ENCODE measurements at regions not wholly inside any gene's neighbourhood (a gene's known extent, or its start where the extent isn't known, plus 50 kb on each side); places are given as distances from the start of the nearest gene placed in this dataset.
A peak's percentile ranks its signal among the peaks of the same experiment; 100 is the strongest.
"Not testable (repeated sequence)": the region's sequence is repeated elsewhere in the genome, so short reads cannot be mapped to it uniquely, and the experiment has no call there.

GRCh38 chr4:189533603-189534002, 407.1 kb upstream of the FRG1 start:
- peak; percentile 4 for DNase-seq (ENCODE audit: low read depth)
- TF ChIP-seq CTCF (conservative IDR thresholded peaks at IDR 0.05; ENCODE audit: low read depth, low read length), result no peak

GRCh38 chr4:189547559-189547958, 393.1 kb upstream of the FRG1 start:
- no peak for DNase-seq (ENCODE audit: low read depth)
- TF ChIP-seq CTCF (conservative IDR thresholded peaks at IDR 0.05; ENCODE audit: low read depth, low read length), result no peak
- H3K4me3 ChIP-seq (ENCODE audit: low read depth, low read length), result no peak overlapping the region

More at GRCh38 chr4:189533603-189534002, 407.1 kb upstream of the FRG1 start:
- H3K4me3 ChIP-seq (ENCODE audit: low read depth, low read length), result no peak overlapping the region

- TF ChIP-seq CTCF (conservative IDR thresholded peaks at IDR 0.05; ENCODE audit: low read depth, low read length), result no peak
- H3K4me3 ChIP-seq (ENCODE audit: low read depth, low read length), result no peak overlapping the region
- DNase-seq (ENCODE audit: low read depth), result no peak
Measured at GRCh38 chr4:189548484-189549125, 392.1 kb upstream of the FRG1 start.

- not testable (repeated sequence) for H3K4me3 ChIP-seq (ENCODE audit: low read depth, low read length); DNase-seq (ENCODE audit: low read depth)
Measured at GRCh38 chr4:189551931-189552670, 388.6 kb upstream of the FRG1 start.

GRCh38 chr4:189560605-189561004, 380.1 kb upstream of the FRG1 start:
- not testable (repeated sequence) for H3K4me3 ChIP-seq (ENCODE audit: low read depth, low read length); DNase-seq (ENCODE audit: low read depth)

GRCh38 chr4:189563751-189564150, 376.9 kb upstream of the FRG1 start:
- not testable (repeated sequence) for H3K4me3 ChIP-seq (ENCODE audit: low read depth, low read length); DNase-seq (ENCODE audit: low read depth)

- DNase-seq (ENCODE audit: low read depth); H3K4me3 ChIP-seq (ENCODE audit: low read depth, low read length): not testable (repeated sequence)
Measured at GRCh38 chr4:189566271-189566670, 374.4 kb upstream of the FRG1 start.

GRCh38 chr4:189566900-189567299, 373.8 kb upstream of the FRG1 start:
- not testable (repeated sequence) for H3K4me3 ChIP-seq (ENCODE audit: low read depth, low read length); DNase-seq (ENCODE audit: low read depth)

GRCh38 chr4:189579645-189580044, 361.0 kb upstream of the FRG1 start:
- not testable (repeated sequence) for H3K4me3 ChIP-seq (ENCODE audit: low read depth, low read length); DNase-seq (ENCODE audit: low read depth)

GRCh38 chr4:189586908-189587632, 353.6 kb upstream of the FRG1 start:
- not testable (repeated sequence) for H3K4me3 ChIP-seq (ENCODE audit: low read depth, low read length); DNase-seq (ENCODE audit: low read depth)

GRCh38 chr4:189589201-189589600, 351.5 kb upstream of the FRG1 start:
- not testable (repeated sequence) for H3K4me3 ChIP-seq (ENCODE audit: low read depth, low read length); DNase-seq (ENCODE audit: low read depth)
